HG02981 (cell line): ENCODE measurements at regions not wholly inside any gene's neighbourhood (a gene's known extent, or its start where the extent isn't known, plus 50 kb on each side); places are given as distances from the start of the nearest gene placed in this dataset.
"Not testable (repeated sequence)": the region's sequence is repeated elsewhere in the genome, so short reads cannot be mapped to it uniquely, and the experiment has no call there.

Experiments
- ATAC-seq: cut with Tn5 transposase; IDR thresholded peaks from one replicate; pipeline ENCODE4 v1.9.1; 2021; ENCODE audit warnings: mild to moderate bottlenecking, moderate library complexity; ENCODE audit not compliant: unreplicated experiment

DNA sequence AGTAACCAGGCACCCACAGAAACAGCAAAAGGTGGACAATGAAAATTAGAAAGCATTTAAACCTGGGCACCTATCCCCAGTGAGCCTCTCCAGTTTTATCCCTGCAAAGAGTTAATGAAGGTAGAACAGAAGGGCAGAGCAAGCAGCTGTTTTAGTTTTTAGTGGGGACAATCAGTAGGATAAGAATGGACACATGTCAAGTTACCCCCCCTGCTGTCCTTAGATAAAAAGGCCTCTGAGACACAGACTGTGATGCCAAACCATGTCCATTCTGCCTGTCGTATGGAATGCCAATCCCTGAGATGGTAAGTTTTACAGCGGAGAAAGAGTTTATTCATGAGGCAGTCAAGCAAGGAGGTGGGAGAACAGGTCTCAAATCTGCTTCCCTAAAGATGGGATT is 162.6 kb upstream of the AGR3 start:
- ATAC-seq, result no peak

DNA sequence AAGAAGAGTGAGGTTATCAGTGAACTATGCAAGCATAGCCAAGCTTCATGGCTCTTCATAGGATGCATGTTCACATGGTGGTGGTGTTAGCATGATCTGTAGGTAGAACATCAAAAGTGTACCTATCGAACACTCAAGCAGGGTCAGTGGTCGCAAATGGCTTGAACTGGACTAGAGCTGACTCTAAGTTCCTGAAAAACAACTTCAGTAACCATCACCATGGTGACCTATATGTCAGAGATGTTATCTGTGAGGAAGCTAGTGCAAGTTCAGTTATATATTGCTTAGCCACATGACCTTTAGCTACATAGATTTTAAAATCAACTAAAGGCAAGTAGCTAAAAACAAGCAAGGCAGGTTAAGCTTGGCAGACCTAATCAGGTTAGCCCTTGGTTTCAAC is 163.1 kb upstream of the AGR3 start:
- no peak for ATAC-seq

DNA sequence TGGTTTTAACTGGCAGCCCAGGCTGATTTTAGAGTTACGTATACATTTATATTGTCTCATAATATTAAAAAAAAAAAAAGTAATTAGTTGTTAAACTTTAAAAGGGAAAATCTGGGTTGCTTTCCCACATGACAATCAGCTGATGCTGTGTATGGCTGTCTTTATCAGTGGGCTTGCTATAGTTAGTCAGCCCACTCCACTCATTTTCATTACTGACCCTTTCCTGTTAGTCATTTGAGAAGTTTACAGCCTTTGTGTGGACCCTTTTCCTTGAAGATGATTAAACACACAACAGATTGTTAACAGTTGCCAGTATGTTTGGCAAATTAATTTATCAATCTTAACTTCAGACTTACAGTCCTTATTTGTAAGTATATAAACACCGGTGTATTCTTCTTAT is 164.5 kb upstream of the AGR3 start:
- no peak for ATAC-seq

DNA sequence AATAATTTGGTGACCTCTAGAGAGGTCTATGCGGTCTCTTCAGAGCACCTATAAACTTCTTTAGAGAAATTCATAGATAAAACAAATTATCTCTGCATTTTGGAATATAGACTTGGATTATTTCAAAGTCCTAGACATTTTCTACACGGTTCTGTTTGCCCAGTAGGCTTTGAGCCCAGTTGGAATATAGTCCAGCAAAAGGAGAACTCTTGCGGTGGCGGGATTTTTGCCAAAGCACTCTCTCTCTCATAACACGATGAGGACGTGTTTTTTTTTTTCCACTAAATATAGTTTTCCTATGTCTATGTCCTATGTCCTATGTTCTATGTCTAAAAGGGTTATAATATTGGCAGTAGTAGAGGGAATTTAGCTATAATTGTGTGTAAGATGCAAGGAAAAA is 164.9 kb upstream of the AGR3 start:
- no peak for ATAC-seq

DNA sequence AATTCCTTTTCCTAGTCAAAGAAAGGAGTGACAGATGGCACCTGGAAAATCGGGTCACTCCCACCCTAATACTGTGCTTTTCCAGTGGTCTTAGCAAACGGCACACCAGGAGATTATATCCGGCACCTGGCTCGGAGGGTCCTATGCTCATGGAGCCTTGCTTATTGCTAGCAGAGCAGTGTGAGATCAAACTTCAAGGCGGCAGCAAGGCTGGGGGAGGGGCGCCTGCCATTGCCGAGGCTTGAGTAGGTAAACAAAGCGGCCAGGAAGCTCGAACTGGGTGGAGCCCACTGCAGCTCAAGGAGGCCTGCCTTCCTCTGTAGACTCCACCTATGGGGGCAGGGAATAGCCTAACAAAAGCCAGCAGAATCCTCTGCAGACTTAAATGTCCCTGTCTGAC is 171.4 kb upstream of the AGR3 start:
- not testable (repeated sequence) for ATAC-seq

DNA sequence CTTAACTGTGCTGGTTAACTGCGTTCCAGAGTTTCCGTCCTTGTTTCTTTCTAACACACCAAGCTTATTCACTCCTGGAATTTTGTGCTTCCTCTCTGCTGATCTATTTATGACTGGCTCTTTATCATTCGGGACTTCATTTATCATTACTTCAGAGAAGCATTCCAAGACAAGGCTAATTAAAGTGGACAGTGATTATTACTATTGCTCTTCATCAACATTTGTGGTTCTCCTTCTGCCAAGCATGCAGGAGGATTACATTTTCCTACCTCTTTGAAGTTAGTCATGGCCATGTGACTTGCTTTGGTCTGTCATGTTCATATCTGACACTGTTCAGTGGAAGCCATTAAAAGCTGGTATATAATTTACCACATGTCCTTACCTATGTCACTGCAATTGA is 172.4 kb upstream of the AGR3 start:
- no peak for ATAC-seq

DNA sequence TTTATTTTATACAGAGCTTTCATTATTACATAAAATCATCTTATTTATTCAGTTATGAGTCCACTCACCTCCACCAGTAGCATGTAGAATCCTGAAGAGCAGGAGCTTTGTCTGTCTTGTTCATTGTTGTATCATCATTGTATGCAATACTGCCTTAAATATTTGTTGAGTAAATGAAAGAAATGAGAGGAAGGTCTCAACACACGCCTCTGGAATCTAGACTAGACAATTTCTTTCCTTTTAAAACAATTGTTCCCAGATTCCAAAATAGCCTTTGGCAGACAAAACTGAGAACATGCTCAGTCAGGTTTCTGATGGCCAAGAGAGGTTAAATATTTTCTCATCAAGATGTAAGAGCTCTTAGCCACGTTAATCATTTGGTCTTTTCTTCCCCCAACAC is 173.1 kb upstream of the AGR3 start:
- ATAC-seq, result no peak

DNA sequence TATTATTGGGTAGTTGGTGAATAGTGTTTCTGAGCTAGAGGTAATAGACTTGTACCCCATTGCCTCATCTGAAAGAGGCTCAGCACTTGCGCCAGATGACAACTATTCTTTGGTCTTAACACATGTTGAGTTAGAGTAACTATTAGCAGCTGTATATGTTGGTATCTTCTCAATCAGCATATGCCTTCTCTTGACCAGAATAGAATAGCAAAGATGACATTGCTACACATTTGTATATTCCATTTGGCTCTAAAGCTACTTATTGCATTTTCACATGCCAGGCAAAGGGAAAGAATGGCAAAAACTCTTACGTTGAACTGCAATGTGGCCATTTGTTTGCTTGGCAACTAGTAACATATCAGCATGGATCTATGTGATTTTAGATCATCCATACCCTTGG is 173.8 kb upstream of the AGR3 start:
- ATAC-seq, result no peak

DNA sequence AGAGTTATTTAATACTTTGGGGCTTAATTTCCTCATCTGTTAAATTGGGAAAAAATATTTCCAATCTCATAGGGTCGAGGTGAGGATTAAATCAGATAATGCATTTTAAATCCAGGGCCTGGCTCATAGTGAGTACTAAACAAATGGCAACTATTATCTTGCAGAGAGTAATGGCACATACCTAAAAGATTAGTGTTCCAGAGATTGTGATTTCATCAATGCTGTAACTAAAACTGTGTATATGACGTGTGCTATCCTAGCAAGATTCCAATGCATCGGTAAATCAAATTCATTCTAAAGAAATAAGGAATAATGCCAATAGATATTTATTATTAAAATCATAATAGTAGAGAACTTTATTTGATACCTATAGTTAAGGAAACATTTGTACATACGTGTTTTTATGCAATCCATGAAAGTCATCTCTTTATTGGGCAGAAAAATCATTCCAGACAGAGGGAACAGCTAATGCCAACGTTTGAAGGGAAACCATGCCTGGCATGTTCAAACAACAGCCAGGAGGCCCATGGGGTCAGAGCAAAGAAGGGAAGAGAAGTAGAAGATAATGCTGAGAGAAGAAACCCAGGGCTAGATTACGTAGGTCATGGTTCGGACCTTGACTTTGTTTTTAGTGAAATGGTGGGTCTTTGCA is 174.8 kb upstream of the AGR3 start:
- ATAC-seq, result no peak

DNA sequence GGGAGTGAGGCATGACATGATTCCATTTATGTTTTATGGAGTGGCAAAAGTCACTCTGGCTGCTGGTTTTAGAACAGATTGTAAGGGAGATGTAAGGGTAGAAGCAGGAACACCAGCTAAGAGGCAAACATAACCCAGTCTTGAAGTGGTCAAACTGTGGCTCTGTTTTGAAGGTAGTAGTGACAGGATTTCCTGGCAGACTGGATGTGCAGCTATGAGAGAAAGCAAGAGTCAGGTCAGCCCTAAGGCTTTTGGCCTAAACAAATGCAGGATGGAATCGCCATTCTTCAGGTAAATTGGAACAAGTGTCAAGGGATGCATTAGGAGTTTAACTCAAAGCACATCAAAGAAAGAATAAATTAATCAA is 175.3 kb upstream of the AGR3 start:
- ATAC-seq, result no peak

DNA sequence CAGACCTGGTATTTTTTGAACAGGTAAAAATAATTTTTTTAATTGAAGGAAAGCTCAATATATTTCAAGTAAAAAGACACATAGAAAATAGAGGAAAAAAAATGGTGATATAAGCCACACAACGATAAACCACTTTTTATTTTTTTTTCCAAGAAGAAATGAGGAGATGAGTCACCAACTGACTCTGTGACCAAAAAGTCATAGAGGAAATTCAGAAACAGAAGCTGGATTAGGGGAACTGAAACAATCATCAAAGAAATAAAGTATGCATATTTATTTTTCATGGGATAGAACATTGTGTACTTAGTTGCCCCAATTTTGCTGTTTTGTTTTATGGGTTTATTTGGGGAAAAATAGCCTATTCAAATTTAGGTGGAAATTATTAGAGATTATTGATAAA is 176.8 kb upstream of the AGR3 start:
- ATAC-seq, result no peak

DNA sequence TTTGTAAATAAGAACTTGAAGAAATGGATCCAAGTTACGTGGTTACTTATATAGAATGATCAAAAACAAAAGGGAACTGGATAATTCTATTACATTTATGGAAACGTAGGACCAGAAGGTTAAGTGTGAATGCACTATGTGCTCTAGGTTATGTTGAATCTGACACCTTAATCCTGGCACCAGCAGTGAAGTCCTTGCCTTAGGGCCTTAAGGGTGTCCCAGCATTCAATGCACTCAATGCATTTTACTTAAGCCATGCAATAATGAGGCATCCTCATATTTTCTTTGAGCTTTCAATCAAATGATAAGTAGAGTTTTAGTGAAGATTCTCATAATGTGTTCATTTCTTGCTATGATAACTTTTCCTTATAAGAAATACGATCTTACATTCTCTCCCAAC is 178.3 kb upstream of the AGR3 start:
- ATAC-seq, result no peak

DNA sequence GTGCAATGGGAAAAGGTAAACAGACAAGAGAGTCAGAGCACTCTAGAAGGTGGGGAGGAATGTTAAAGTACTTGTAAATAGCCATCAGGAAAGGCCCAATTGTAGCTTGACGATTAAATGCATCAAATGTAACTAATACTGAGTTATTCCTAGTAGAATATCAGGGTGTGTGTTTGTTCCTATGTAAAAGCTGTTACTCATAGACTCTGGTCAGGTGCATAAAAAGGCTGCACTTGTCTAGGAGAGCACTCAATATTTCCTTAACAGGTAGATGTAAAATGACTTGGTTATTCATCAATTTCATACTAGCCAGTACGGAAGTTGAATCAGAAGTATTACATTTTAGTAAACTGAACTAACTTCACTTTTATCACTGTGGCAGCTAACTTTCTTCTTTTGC is 179.7 kb upstream of the AGR3 start:
- no peak for ATAC-seq

DNA sequence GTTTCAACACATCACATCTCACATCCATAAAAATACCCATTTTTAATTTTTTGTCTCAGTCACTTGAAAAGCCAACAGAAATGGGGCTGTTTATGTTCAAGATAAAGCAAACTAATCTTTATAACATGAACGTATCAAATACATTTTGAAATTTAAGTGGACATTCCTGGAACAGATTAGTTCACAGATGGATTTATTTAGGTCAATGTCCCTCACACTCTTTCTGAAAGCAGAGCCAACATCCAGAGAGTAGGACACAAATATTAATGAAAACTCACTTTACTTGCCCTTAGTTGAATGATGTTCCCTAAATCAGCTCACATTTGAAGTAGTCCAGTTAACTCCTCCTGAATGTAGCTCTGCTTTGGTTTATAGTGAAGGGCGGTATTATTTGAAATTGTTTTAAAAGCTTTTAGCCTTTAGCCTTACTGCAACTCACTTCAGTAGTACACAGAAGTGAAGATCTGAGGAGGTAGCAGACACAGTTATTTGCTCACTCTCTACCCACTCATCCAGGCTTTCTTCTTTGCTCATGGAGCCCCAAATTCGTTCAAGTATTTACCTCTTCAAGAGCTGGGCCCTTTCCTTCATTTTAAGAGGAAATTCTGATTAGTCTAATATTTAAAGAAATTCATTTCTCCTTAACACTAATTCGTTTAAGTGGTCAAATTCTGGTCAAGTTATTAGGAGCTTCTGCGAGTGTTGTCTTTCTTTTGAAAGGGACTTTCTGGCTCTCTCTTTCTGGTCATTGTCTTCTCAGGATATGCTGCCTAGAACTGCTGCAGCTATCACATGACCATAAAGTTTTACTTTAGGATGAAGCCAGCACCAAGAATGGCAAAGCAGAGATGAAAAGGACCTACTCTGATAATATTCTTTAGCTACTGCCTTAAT is 180.6 kb upstream of the AGR3 start:
- no peak for ATAC-seq

DNA sequence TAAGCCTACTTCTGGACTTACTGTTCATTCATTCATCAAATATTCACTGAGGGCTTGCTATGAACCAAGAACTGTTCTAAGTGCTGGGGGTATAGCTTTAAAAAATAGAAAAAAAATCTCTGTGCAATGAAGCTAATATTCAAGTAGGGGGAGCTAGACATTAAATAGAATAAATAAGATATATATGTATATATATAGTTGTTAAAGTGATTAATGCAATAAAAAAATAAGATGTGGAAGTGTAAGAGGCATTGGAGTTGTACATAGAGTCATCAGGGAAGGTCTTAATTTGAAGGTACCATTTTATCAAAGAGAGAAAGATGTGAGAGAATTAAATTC is 181.2 kb upstream of the AGR3 start:
- no peak for ATAC-seq

DNA sequence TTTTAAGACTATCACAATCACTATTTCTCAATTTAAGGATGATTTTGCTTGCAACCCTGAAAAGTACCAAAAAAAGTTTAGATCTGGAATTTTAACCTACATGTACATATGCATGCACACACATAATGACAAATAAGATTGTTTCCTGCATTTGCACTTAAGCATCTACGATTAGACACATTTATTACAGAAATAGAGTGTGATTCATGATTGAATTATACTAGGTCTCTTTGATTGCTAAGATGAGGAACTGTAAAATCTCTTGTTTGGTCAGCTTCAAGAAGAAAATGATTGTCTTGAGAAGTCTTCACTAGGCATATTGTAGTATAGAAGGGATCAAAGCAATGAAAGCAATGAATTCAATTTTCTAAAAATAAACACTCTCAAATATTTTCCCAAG is 185.9 kb upstream of the AGR3 start:
- ATAC-seq, result no peak

DNA sequence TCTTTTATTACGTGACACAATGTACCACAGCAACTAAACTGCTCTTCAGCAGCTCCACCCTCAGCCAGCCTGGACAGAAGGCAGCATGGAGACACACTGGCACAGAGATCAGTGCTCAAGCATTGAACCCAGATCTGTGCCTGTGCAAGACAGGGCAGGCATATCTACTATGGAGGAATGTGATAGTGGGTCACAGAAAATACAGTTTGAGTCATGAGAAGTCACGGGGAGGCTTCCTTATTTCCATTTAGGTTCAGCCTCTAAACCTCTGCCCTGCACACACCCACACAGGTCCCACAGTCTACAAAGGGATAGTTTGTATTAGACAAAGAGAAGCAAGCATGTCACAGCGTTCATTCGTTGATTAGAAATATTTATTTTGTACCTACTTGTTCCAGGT is 187.4 kb upstream of the AGR3 start:
- no peak for ATAC-seq

DNA sequence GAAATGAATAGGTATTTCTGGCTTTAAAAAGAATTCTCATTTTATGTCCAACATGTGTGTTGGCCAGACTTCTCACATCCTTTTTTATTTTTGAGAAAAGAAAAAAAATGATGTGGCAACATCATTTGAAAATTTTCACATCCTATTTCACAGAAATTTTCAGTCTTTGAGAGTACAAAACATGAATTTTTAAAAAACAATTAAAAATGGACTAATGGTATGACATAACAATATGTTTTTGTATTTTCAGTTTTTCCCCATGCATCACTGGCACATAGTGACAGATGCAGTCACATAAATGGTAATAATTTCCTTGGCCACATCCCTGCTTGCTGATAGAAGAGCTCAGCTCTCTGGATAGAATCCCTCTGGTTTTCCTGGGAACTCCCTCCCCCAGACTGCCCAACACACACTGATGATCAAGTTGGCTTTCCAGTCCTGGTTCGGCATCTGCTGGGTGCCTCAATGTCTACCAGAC is 188.5 kb upstream of the AGR3 start:
- no peak for ATAC-seq

DNA sequence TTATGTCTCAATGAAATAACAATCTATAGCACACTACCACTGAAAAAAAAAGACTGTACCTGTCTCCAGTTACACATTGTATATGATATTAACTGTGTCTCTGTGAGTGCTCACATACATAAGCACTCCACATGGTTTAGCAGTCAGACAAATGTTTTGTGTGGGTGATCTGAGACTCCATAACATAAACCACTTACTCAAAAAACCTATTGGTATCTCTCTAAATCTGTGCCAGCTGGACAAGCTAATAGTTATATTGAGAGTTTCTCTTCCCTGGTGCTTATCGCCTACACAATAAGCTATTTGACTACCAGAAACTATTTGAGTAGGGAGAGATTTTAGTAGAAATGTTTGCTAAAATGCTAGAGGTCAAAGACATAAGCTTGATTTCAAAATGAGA is 190.1 kb upstream of the AGR3 start:
- ATAC-seq, result peak; percentile 63

DNA sequence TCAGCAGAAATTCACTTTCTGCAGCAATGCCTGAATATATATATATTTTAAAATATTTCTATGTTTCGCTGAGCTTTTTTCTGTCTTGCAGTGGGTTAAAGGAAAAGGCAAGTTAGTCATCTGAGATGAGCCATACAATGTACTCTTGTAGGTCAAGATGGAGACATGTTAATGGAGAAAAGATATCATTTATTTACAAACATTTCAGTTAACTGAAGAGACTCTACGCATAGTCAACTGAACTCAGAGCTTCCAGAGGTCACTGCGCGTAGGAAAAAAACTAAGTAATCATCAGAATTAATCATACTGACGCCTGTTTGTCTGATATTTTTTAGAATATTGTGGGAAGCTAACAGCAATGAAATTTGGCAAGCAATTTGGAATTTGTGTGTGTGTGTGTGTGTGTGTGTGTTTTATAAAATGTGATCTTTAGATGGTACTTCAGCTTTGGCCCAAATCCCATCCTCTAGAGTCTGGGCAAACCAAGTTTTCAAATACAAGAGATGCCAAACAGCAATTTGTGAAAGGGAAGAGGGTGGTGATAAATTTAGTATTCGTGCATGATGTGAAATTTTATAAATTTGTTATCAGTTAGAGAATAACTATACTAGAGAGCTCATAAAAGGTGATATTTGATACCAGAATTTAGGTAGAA is 193.9 kb upstream of the AGR3 start:
- no peak for ATAC-seq

DNA sequence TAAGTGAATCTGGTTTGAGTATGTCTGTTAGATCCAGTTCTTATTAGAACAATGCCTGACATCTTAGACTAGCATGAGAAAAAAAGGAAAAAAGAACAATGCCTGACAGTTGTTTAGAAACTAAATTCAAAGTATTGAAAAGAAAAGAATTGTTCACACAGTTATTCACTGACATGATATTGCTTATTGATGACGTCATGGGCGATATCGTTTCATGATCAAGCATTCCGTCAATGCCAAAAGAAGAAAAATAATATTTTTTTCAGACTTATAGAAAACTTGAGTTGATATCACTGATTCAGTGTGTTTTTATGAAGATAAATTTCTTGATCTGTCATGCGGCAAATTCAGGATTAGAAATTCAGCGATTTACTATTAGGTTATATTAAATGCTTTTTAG is 196.5 kb upstream of the AGR3 start:
- ATAC-seq, result no peak
